ENCODE measurements at regions not wholly inside any gene's neighbourhood (a gene's known extent, or its start where the extent isn't known, plus 50 kb on each side); places are given as distances from the start of the nearest gene placed in this dataset.

GRCh38 chr2:64793701-64794100, 140.0 kb upstream of the SERTAD2 start:
- H3K9me3 ChIP-seq (replicated peaks): no peaks in the 10 kb centered on the region
- H3K4me1 ChIP-seq: peaks cover 7% of the 10 kb centered on the region
- intact Hi-C loops (cut with micrococcal nuclease): no loop called here
- peaks cover 14% of the 10 kb centered on the region for H3K27me3 ChIP-seq (ENCODE audit: low read depth)
- DNase-seq: no peak
- H3K4me3 ChIP-seq: no peak overlapping the region
- H3K36me3 ChIP-seq: no peaks in the 10 kb centered on the region
- no peak overlapping the region for H3K27ac ChIP-seq (replicated peaks)
- TF ChIP-seq CTCF (IDR thresholded peaks at IDR 0.05; ENCODE audit: borderline replicate concordance): no peak

- intact Hi-C loops (cut with micrococcal nuclease): no loop called here
- no peak overlapping the region for H3K4me3 ChIP-seq
- peaks cover 7% of the 10 kb centered on the region for H3K4me1 ChIP-seq
- no peak for DNase-seq
- H3K27ac ChIP-seq (replicated peaks): no peak overlapping the region
- no peaks in the 10 kb centered on the region for H3K9me3 ChIP-seq (replicated peaks)
- no peaks in the 10 kb centered on the region for H3K36me3 ChIP-seq
- no peak for TF ChIP-seq CTCF (IDR thresholded peaks at IDR 0.05; ENCODE audit: borderline replicate concordance)
- H3K27me3 ChIP-seq (ENCODE audit: low read depth): peaks cover 14% of the 10 kb centered on the region
Measured at GRCh38 chr2:64794426-64794995, 140.8 kb upstream of the SERTAD2 start.

- H3K4me1 ChIP-seq: peaks cover 7% of the 10 kb centered on the region
- H3K27ac ChIP-seq (replicated peaks): no peak overlapping the region
- H3K4me3 ChIP-seq: no peak overlapping the region
- TF ChIP-seq CTCF (IDR thresholded peaks at IDR 0.05; ENCODE audit: borderline replicate concordance): no peak
- intact Hi-C loops (cut with micrococcal nuclease): no loop called here
- H3K36me3 ChIP-seq: no peaks in the 10 kb centered on the region
- H3K9me3 ChIP-seq (replicated peaks): no peaks in the 10 kb centered on the region
- DNase-seq: no peak
- H3K27me3 ChIP-seq (ENCODE audit: low read depth): peaks cover 14% of the 10 kb centered on the region
Measured at GRCh38 chr2:64795024-64795592, 141.4 kb upstream of the SERTAD2 start.

- no peaks in the 10 kb centered on the region for H3K36me3 ChIP-seq
- DNase-seq: no peak
- intact Hi-C loops (cut with micrococcal nuclease): no loop called here
- TF ChIP-seq CTCF (IDR thresholded peaks at IDR 0.05; ENCODE audit: borderline replicate concordance): no peak
- H3K4me1 ChIP-seq: peaks cover 7% of the 10 kb centered on the region
- no peak overlapping the region for H3K4me3 ChIP-seq
- peaks cover 14% of the 10 kb centered on the region for H3K27me3 ChIP-seq (ENCODE audit: low read depth)
- H3K9me3 ChIP-seq (replicated peaks): no peaks in the 10 kb centered on the region
- H3K27ac ChIP-seq (replicated peaks): no peak overlapping the region
Measured at GRCh38 chr2:64796926-64797325, 143.2 kb upstream of the SERTAD2 start.

GRCh38 chr2:64797881-64798575, 144.3 kb upstream of the SERTAD2 start:
- Histone ChIP-seq H3K4me3 (no peak overlapping the region), H3K36me3 (no peaks in the 10 kb centered on the region)

More at GRCh38 chr2:64797881-64798575, 144.3 kb upstream of the SERTAD2 start:
- Histone ChIP-seq H3K4me1 (peaks cover 7% of the 10 kb centered on the region), H3K9me3 (replicated peaks) (no peaks in the 10 kb centered on the region), H3K27ac (replicated peaks) (no peak overlapping the region), H3K27me3 (ENCODE audit: low read depth) (peaks cover 14% of the 10 kb centered on the region)
- intact Hi-C loops (cut with micrococcal nuclease): no loop called here
- no peak for DNase-seq
- TF ChIP-seq CTCF (IDR thresholded peaks at IDR 0.05; ENCODE audit: borderline replicate concordance): no peak
